HEK293 (cell line): ENCODE measurements at regions not wholly inside any gene's neighbourhood (a gene's known extent, or its start where the extent isn't known, plus 50 kb on each side); places are given as distances from the start of the nearest gene placed in this dataset.

Source experiments
- CTCF ChIP-seq: fragments of 450-650 bp; formaldehyde crosslinking; IDR thresholded peaks from 2 replicates; pipeline ENCODE4 v1.5.1; 2016; ENCODE audit warnings: missing biosample characterization, missing genetic modification characterization
- HOXC10 ChIP-seq: sonication (generic); formaldehyde crosslinking; IDR thresholded peaks from 2 replicates; pipeline ENCODE4 v1.8.1; 2023; ENCODE audit warnings: mild to moderate bottlenecking, missing genetic modification reagents
- PATZ1 ChIP-seq: fragments of 450-650 bp; formaldehyde crosslinking; IDR thresholded peaks from 2 replicates; pipeline ENCODE4 v1.5.1; 2016; ENCODE audit warnings: missing biosample characterization, missing genetic modification characterization
- REPIN1 ChIP-seq: fragments of 450-650 bp; formaldehyde crosslinking; IDR thresholded peaks from 2 replicates; pipeline ENCODE4 v1.5.1; 2017; ENCODE audit warnings: missing biosample characterization, missing genetic modification characterization, low read depth
- REST ChIP-seq: fragments of 450-650 bp; formaldehyde crosslinking; IDR thresholded peaks from 2 replicates; pipeline ENCODE4 v1.5.1; 2016; ENCODE audit warnings: missing biosample characterization, missing genetic modification characterization
- ZBTB8A ChIP-seq: fragments of 450-650 bp; formaldehyde crosslinking; IDR thresholded peaks from 2 replicates; pipeline ENCODE4 v1.5.1; 2016; ENCODE audit warnings: missing biosample characterization, missing genetic modification characterization
- ZNF175 ChIP-seq: fragments of 450-650 bp; formaldehyde crosslinking; IDR thresholded peaks from 2 replicates; pipeline ENCODE4 v1.5.1; 2016; ENCODE audit warnings: missing biosample characterization, missing genetic modification characterization
- ZNF18 ChIP-seq: fragments of 450-650 bp; formaldehyde crosslinking; IDR thresholded peaks from 2 replicates; pipeline ENCODE4 v1.5.1; 2016; ENCODE audit warnings: missing biosample characterization, missing genetic modification characterization
- ZNF2 ChIP-seq: fragments of 450-650 bp; formaldehyde crosslinking; IDR thresholded peaks from 2 replicates; pipeline ENCODE4 v1.5.1; 2016; ENCODE audit warnings: missing biosample characterization, missing genetic modification characterization
- ZNF311 ChIP-seq: fragments of 450-650 bp; formaldehyde crosslinking; IDR thresholded peaks from 2 replicates; pipeline ENCODE4 v1.5.1; 2017; ENCODE audit warnings: missing biosample characterization, missing genetic modification characterization, borderline replicate concordance
- ZNF324 ChIP-seq: fragments of 450-650 bp; formaldehyde crosslinking; IDR thresholded peaks from 2 replicates; pipeline ENCODE4 v1.5.1; 2016; ENCODE audit warnings: missing biosample characterization, missing genetic modification characterization
- ZNF776 ChIP-seq: fragments of 450-650 bp; formaldehyde crosslinking; IDR thresholded peaks from 2 replicates; pipeline ENCODE4 v1.5.0; 2017; ENCODE audit warnings: missing biosample characterization, missing genetic modification characterization, borderline replicate concordance
- ZSCAN4 ChIP-seq: fragments of 450-650 bp; formaldehyde crosslinking; IDR thresholded peaks from 2 replicates; pipeline ENCODE4 v1.5.1; 2017; ENCODE audit warnings: missing biosample characterization, missing genetic modification characterization

- TF ChIP-seq ZSCAN4 (tag by site-specific recombination) = no peak
- TF ChIP-seq REPIN1 (tag by site-specific recombination) = no peak
- no peak for TF ChIP-seq ZNF18 (tag by site-specific recombination)
- no peak for TF ChIP-seq ZNF175
- TF ChIP-seq ZNF311 (tag by site-specific recombination) = no peak
- TF ChIP-seq CTCF (tag by site-specific recombination) = no peak
- no peak for TF ChIP-seq HOXC10
- TF ChIP-seq ZNF2 (tag by site-specific recombination) = no peak
- TF ChIP-seq ZNF776 (tag by site-specific recombination) = no peak
- no peak for TF ChIP-seq REST (tag by site-specific recombination)
- TF ChIP-seq ZBTB8A (tag by site-specific recombination) = no peak
- TF ChIP-seq PATZ1 (tag by site-specific recombination) = no peak
- no peak for TF ChIP-seq ZNF324 (tag by site-specific recombination)
These were observed 640.4 kb upstream of the ARRDC3 start for GRCh38 chr5:92023555-92023954.
